Progenitor cell of endocrine pancreas (in vitro differentiated cells): ENCODE measurements at regions not wholly inside any gene's neighbourhood (a gene's known extent, or its start where the extent isn't known, plus 50 kb on each side); places are given as distances from the start of the nearest gene placed in this dataset.

Experiments
- DNase-seq: peaks from one replicate; pipeline ENCODE4 v3.0.0; 2021; ENCODE audit warnings: low spot score; ENCODE audit not compliant: unreplicated experiment
- H3K27ac Mint-ChIP-seq: 2 replicates; pipeline ENCODE4 v1.8.0; 2021; ENCODE audit warnings: mild to moderate bottlenecking, moderate library complexity, mixed read lengths
- H3K27me3 Mint-ChIP-seq: 2 replicates; pipeline ENCODE4 v1.8.0; 2021; ENCODE audit warnings: mixed read lengths
- H3K36me3 Mint-ChIP-seq: 2 replicates; pipeline ENCODE4 v1.8.0; 2022; ENCODE audit warnings: mixed read lengths; ENCODE audit not compliant: insufficient read depth
- H3K4me1 Mint-ChIP-seq: 2 replicates; pipeline ENCODE4 v1.8.0; 2021; ENCODE audit warnings: low read depth, mixed read lengths
- H3K4me3 Mint-ChIP-seq: 2 replicates; pipeline ENCODE4 v1.8.0; 2021; ENCODE audit warnings: low read depth, mild to moderate bottlenecking, moderate library complexity, mixed read lengths
- H3K9me3 Mint-ChIP-seq: 2 replicates; pipeline ENCODE4 v1.8.0; 2021; ENCODE audit warnings: low read depth, mixed read lengths
- CTCF ChIP-seq: fragments of 200-600 bp; sonication (generic); IDR thresholded peaks from one replicate; pipeline ENCODE4 v1.5.0; 2021; ENCODE audit warnings: antibody characterized with exemption, mild to moderate bottlenecking; ENCODE audit not compliant: unreplicated experiment

GRCh38 chr15:35751413-35752133 lies 205.6 kb upstream of the DPH6 start:
- no peaks in the 10 kb centered on the region for H3K27me3 Mint-ChIP-seq
- no peak overlapping the region for H3K4me3 Mint-ChIP-seq
- H3K9me3 Mint-ChIP-seq: peaks cover 9% of the 10 kb centered on the region
- peak; percentile 80 for TF ChIP-seq CTCF
- H3K4me1 Mint-ChIP-seq: peaks cover 27% of the 10 kb centered on the region
- peak; percentile 58 for DNase-seq
- no peaks in the 10 kb centered on the region for H3K36me3 Mint-ChIP-seq
- H3K27ac Mint-ChIP-seq: no peak overlapping the region

- H3K27ac Mint-ChIP-seq: no peak overlapping the region
- TF ChIP-seq CTCF: no peak
- H3K36me3 Mint-ChIP-seq: no peaks in the 10 kb centered on the region
- H3K27me3 Mint-ChIP-seq: no peaks in the 10 kb centered on the region
- H3K4me1 Mint-ChIP-seq: peaks cover 29% of the 10 kb centered on the region
- peaks cover 8% of the 10 kb centered on the region for H3K9me3 Mint-ChIP-seq
- no peak overlapping the region for H3K4me3 Mint-ChIP-seq
- DNase-seq: no peak
Measured at GRCh38 chr15:35752134-35752466, 206.1 kb upstream of the DPH6 start.

GRCh38 chr15:35753486-35753885 lies 207.5 kb upstream of the DPH6 start:
- H3K9me3 Mint-ChIP-seq: no peaks in the 10 kb centered on the region
- no peak for DNase-seq
- no peaks in the 10 kb centered on the region for H3K36me3 Mint-ChIP-seq
- H3K4me1 Mint-ChIP-seq: peaks cover 42% of the 10 kb centered on the region
- no peak overlapping the region for H3K4me3 Mint-ChIP-seq
- no peak for TF ChIP-seq CTCF
- no peak overlapping the region for H3K27ac Mint-ChIP-seq
- H3K27me3 Mint-ChIP-seq: no peaks in the 10 kb centered on the region

- H3K27ac Mint-ChIP-seq: no peak overlapping the region
- TF ChIP-seq CTCF: no peak
- H3K27me3 Mint-ChIP-seq: no peaks in the 10 kb centered on the region
- peaks cover 46% of the 10 kb centered on the region for H3K4me1 Mint-ChIP-seq
- no peaks in the 10 kb centered on the region for H3K9me3 Mint-ChIP-seq
- H3K36me3 Mint-ChIP-seq: no peaks in the 10 kb centered on the region
- no peak overlapping the region for H3K4me3 Mint-ChIP-seq
- no peak for DNase-seq
Measured at GRCh38 chr15:35755237-35755802, 209.4 kb upstream of the DPH6 start.

- no peak for DNase-seq
- Mint-ChIP-seq H3K4me3 (no peak overlapping the region), H3K4me1 (peaks cover 44% of the 10 kb centered on the region), H3K27me3 (no peaks in the 10 kb centered on the region), H3K36me3 (no peaks in the 10 kb centered on the region), H3K27ac (no peak overlapping the region), H3K9me3 (no peaks in the 10 kb centered on the region)
- no peak for TF ChIP-seq CTCF
Measured at GRCh38 chr15:35756623-35757022, 210.7 kb upstream of the DPH6 start.
